Hepatocyte (in vitro differentiated cells): ENCODE measurements at regions not wholly inside any gene's neighbourhood (a gene's known extent, or its start where the extent isn't known, plus 50 kb on each side); places are given as distances from the start of the nearest gene placed in this dataset.

Source experiments
- DNase-seq: peaks from one replicate; pipeline ENCODE4 v3.0.0-alpha.2; 2016; ENCODE audit warnings: low spot score
- H2AFZ ChIP-seq: fragments of 200-600 bp; sonication (generic); 2 replicates; pipeline ENCODE4 v1.6.0; 2016; ENCODE audit warnings: antibody characterized with exemption, mild to moderate bottlenecking
- H3K27ac ChIP-seq: fragments of 200-600 bp; sonication (generic); 2 replicates; pipeline ENCODE4 v1.5.1; 2016; ENCODE audit warnings: mild to moderate bottlenecking
- H3K27me3 ChIP-seq: fragments of 200-600 bp; sonication (generic); 2 replicates; pipeline ENCODE4 v1.6.1; 2016
- H3K36me3 ChIP-seq: fragments of 200-600 bp; sonication (generic); replicated peaks from 2 replicates; pipeline ENCODE4 v1.5.1; 2016; ENCODE audit warnings: low read depth; ENCODE audit not compliant: insufficient read depth
- H3K4me1 ChIP-seq: fragments of 200-600 bp; sonication (generic); 2 replicates; pipeline ENCODE4 v1.5.1; 2016; ENCODE audit warnings: mild to moderate bottlenecking, moderate library complexity; ENCODE audit not compliant: insufficient read depth
- H3K4me2 ChIP-seq: fragments of 200-600 bp; sonication (generic); 2 replicates; pipeline ENCODE4 v1.6.0; 2016
- H3K4me3 ChIP-seq: fragments of 200-600 bp; sonication (generic); 2 replicates; pipeline ENCODE4 v1.5.1; 2016; ENCODE audit warnings: mild to moderate bottlenecking
- H3K79me2 ChIP-seq: fragments of 200-600 bp; sonication (generic); 2 replicates; pipeline ENCODE4 v1.6.0; 2017; ENCODE audit warnings: mild to moderate bottlenecking
- H3K9me2 ChIP-seq: fragments of 200-600 bp; sonication (generic); replicated peaks from 2 replicates; pipeline ENCODE4 v1.6.0; 2017; ENCODE audit warnings: mild to moderate bottlenecking; ENCODE audit not compliant: insufficient read depth
- H3K9me3 ChIP-seq: fragments of 200-600 bp; sonication (generic); 2 replicates; pipeline ENCODE4 v1.5.1; 2016; ENCODE audit warnings: low read depth, mild to moderate bottlenecking
- H4K20me1 ChIP-seq: fragments of 200-600 bp; sonication (generic); 2 replicates; pipeline ENCODE4 v1.6.0; 2016; ENCODE audit warnings: mild to moderate bottlenecking; ENCODE audit not compliant: insufficient read depth, poor library complexity, severe bottlenecking
- EZH2 ChIP-seq: fragments of 200-600 bp; sonication (generic); IDR thresholded peaks from 2 replicates; pipeline ENCODE4 v1.6.1; 2016; ENCODE audit warnings: antibody characterized with exemption, mild to moderate bottlenecking, borderline replicate concordance
- EZH2phosphoT487 ChIP-seq: fragments of 200-600 bp; sonication (generic); IDR thresholded peaks from one replicate; pipeline ENCODE4 v1.6.1; 2018; ENCODE audit warnings: antibody characterized with exemption, mild to moderate bottlenecking, low read depth, moderate library complexity; ENCODE audit not compliant: unreplicated experiment, severe bottlenecking
- WGBS: methylation state at CpG from one replicate; pipeline ENCODE4 v1.1.6; 2016; ENCODE audit warnings: low lambda C conversion rate; ENCODE audit errors: missing lambda C conversion rate; 5-methylcytosine and 5-hydroxymethylcytosine counted together
- TF ChIP-seq, protein P1 (sequence below): fragments of 200-600 bp; sonication (generic); IDR thresholded peaks from 2 replicates; pipeline ENCODE4 v1.5.1; 2016; ENCODE audit warnings: antibody characterized with exemption, mild to moderate bottlenecking; ENCODE audit not compliant: poor library complexity

DNA sequence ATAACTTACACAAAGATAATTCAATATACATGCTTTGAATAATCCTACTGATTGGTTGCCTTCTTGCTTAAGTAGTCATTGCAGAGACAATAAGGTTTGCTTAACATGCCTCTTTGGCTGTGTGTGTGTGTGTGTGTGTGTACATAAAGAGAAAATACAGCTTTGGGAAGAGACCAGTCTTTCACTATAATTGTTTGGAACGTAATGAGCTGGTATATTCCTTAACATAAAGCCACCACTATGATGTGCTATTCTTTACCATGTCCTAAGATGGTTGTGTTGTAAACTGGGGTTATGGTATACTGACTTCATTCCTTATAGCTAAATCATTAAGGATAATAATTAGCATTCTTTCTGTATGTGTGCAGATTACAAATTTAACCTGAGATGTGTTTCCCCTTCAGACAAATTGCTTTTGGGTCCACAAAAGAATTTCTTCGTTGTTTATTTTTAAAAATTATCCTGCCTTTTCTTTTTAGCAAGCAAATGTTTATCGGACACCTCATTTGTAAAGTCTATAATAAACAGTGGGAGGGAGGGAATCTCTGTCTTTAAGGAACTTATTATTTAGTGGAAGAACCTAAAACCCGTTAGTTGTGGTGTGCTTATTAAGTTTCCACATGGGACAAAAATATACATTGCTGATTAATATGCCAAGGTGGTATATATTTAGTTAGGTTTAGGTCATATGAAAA lies 74.4 kb downstream of the TMX1 start:
- WGBS, result 77% methylated on average over 4 of the region's 4 CpGs
- Histone ChIP-seq H4K20me1 (no peaks in the 10 kb centered on the region), H3K27ac (no peak overlapping the region), H3K4me2 (no peak overlapping the region), H3K4me3 (no peak overlapping the region), H3K79me2 (no peaks in the 10 kb centered on the region), H3K4me1 (peaks cover 4% of the 10 kb centered on the region), H2AFZ (no peak overlapping the region), H3K36me3 (no peaks in the 10 kb centered on the region), H3K27me3 (no peaks in the 10 kb centered on the region), H3K9me2 (no peaks in the 10 kb centered on the region), H3K9me3 (no peaks in the 10 kb centered on the region)
- TF ChIP-seq, protein P1, sequence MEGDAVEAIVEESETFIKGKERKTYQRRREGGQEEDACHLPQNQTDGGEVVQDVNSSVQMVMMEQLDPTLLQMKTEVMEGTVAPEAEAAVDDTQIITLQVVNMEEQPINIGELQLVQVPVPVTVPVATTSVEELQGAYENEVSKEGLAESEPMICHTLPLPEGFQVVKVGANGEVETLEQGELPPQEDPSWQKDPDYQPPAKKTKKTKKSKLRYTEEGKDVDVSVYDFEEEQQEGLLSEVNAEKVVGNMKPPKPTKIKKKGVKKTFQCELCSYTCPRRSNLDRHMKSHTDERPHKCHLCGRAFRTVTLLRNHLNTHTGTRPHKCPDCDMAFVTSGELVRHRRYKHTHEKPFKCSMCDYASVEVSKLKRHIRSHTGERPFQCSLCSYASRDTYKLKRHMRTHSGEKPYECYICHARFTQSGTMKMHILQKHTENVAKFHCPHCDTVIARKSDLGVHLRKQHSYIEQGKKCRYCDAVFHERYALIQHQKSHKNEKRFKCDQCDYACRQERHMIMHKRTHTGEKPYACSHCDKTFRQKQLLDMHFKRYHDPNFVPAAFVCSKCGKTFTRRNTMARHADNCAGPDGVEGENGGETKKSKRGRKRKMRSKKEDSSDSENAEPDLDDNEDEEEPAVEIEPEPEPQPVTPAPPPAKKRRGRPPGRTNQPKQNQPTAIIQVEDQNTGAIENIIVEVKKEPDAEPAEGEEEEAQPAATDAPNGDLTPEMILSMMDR, result no peak
- TF ChIP-seq EZH2phosphoT487 (no peak), EZH2 (no peak)
- DNase-seq, result no peak

DNA sequence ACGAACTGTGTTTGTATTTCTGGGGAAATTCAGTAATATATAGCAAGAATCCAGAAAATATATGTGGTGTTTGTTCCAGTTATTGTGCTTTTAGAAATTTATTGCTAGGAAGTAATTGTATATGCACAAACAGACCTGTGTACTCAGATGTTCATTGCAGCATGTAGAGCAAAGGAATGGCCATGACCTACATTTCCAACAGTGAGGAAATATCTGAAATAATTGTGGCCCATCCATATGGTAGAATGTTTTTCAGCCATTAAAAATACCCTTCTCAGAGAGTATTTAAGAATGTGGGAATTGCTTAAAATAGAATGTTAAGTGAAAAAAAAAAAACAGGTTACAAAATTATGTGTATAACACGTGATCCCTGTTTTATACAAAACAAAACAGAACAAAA lies 77.3 kb downstream of the TMX1 start:
- Histone ChIP-seq H3K4me3 (no peak overlapping the region), H3K36me3 (no peaks in the 10 kb centered on the region), H3K79me2 (no peaks in the 10 kb centered on the region), H2AFZ (no peak overlapping the region), H3K4me1 (peaks cover 5% of the 10 kb centered on the region), H3K27ac (no peak overlapping the region), H3K27me3 (no peaks in the 10 kb centered on the region), H3K9me3 (no peaks in the 10 kb centered on the region), H3K4me2 (no peak overlapping the region), H4K20me1 (no peaks in the 10 kb centered on the region), H3K9me2 (no peaks in the 10 kb centered on the region)
- TF ChIP-seq, protein P1, result no peak
- TF ChIP-seq EZH2 (no peak), EZH2phosphoT487 (no peak)
- 93% methylated on average over 2 of the region's 2 CpGs for WGBS
- DNase-seq, result no peak

DNA sequence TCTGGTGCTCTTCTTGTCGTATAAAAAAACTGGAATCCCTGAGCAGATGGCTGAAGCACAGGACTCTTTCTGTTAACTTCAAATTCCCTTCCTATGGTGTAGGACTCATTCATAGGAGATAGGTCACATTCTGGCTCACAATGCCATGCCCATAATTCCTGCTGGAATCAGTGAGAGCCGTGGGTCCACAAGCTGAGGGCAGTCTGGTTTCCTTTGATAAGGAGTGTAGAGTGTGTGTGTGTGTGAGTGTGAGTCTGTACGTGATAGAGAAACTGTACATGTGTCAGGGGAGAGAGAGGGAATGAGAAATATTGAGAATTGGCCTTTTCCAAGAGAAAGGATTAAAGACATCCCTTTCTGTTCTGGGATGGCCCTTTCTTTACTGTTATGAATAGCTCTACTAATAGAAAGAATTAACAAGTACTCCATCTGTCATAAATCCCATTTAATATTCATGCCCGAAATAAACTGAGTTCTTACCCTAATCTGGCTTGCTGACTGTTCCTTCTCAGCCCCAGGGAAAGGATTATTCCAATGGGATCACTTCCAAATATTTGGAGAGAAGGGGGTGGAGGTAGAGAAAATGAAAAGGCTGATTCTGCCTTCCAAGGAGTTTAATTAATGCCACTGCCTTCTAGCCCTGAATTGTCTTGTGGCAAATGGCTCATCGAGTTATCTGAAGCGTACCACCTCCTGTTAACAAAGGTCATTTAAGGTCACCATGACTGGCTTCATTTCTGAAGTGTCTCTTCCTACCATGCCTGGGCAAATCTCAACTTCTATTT lies 79.0 kb downstream of the TMX1 start:
- TF ChIP-seq EZH2, result no peak
- TF ChIP-seq, protein P1, result no peak
- TF ChIP-seq EZH2phosphoT487, result no peak
- no peaks in the 10 kb centered on the region for H4K20me1 ChIP-seq
- H3K79me2 ChIP-seq, result no peaks in the 10 kb centered on the region
- 71% methylated on average over 6 of the region's 6 CpGs for WGBS
- no peaks in the 10 kb centered on the region for H3K9me2 ChIP-seq
- H2AFZ ChIP-seq, result no peak overlapping the region
- no peak overlapping the region for H3K27ac ChIP-seq
- H3K4me3 ChIP-seq, result no peak overlapping the region
- H3K4me2 ChIP-seq, result no peak overlapping the region
- H3K27me3 ChIP-seq, result no peaks in the 10 kb centered on the region
- H3K4me1 ChIP-seq, result peaks cover 5% of the 10 kb centered on the region
- no peak for DNase-seq
- H3K9me3 ChIP-seq, result no peaks in the 10 kb centered on the region
- H3K36me3 ChIP-seq, result no peaks in the 10 kb centered on the region
